IMR-90 (cell line): ENCODE measurements at regions not wholly inside any gene's neighbourhood (a gene's known extent, or its start where the extent isn't known, plus 50 kb on each side); places are given as distances from the start of the nearest gene placed in this dataset.

Source experiments
- ATAC-seq: fragments of 200-7000 bp; cut with Tn5 transposase; 2 replicates; pipeline ENCODE4 v1.9.1; 2020; ENCODE audit warnings: low read depth, mild to moderate bottlenecking, moderate library complexity
- BruUV-seq: library from RNA; stranded (reverse); fragments of 400-500 nt; replicated peaks from 2 replicates; lab custom pipeline; 2021; lab: Mats Ljungman, UMichigan
- CTCF ChIA-PET: fragments of 300-600 bp; formaldehyde crosslinking; extraction: SDS; loops from one replicate; lab custom pipeline; 2021; ENCODE audit warnings: antibody characterized with exemption; lab: Yijun Ruan, JAX
- POLR2A ChIA-PET: fragments of 300-600 bp; sonication (Branson Sonifier 250); formaldehyde crosslinking; loops from one replicate; lab custom pipeline; 2022; ENCODE audit warnings: antibody characterized with exemption; ENCODE audit not compliant: unreplicated experiment; lab: Charles Lee
- DNase-seq: peaks from one replicate; pipeline ENCODE4 v3.0.0; 2013
- H2AFZ ChIP-seq: replicated peaks from 2 replicates; pipeline ENCODE3; 2013; ENCODE audit warnings: low read length, mild to moderate bottlenecking; ENCODE audit not compliant: poor library complexity
- H2AK5ac ChIP-seq: 2 replicates; pipeline ENCODE4 v1.6.1; 2013; ENCODE audit warnings: low read depth, low read length, inconsistent platforms
- H2AK9ac ChIP-seq: replicated peaks from 2 replicates; pipeline ENCODE3; 2013; ENCODE audit warnings: mild to moderate bottlenecking, low read depth, low read length, moderate library complexity; ENCODE audit not compliant: poor library complexity
- H2BK120ac ChIP-seq: 2 replicates; pipeline ENCODE4 v1.6.1; 2013; ENCODE audit warnings: low read depth, low read length, inconsistent platforms
- H2BK15ac ChIP-seq: 3 replicates; pipeline ENCODE4 v1.6.1; 2013; ENCODE audit warnings: low read depth, low read length, inconsistent platforms
- H2BK20ac ChIP-seq: 2 replicates; pipeline ENCODE4 v1.6.1; 2013; ENCODE audit warnings: low read depth, mild to moderate bottlenecking, inconsistent platforms, low read length, moderate library complexity
- H2BK5ac ChIP-seq: 2 replicates; pipeline ENCODE4 v1.6.1; 2013; ENCODE audit warnings: mild to moderate bottlenecking, low read depth, low read length, inconsistent platforms; ENCODE audit not compliant: poor library complexity, severe bottlenecking
- H3K14ac ChIP-seq: replicated peaks from 2 replicates; pipeline ENCODE4 v1.6.1; 2013; ENCODE audit warnings: low read depth, low read length, inconsistent platforms
- H3K18ac ChIP-seq: 2 replicates; pipeline ENCODE4 v1.6.1; 2013; ENCODE audit warnings: low read depth, low read length, control low read depth
- H3K23ac ChIP-seq: 2 replicates; pipeline ENCODE4 v1.6.1; 2013; ENCODE audit warnings: low read depth, low read length, inconsistent platforms
- H3K27ac ChIP-seq: 2 replicates; pipeline ENCODE4 v1.5.1; 2013; ENCODE audit warnings: mild to moderate bottlenecking, control low read depth, low read length; ENCODE audit not compliant: insufficient read depth
- H3K27me3 ChIP-seq: 2 replicates; pipeline ENCODE4 v1.6.1; 2013; ENCODE audit warnings: low read length; ENCODE audit not compliant: control insufficient read depth, insufficient read depth
- H3K36me3 ChIP-seq: 2 replicates; pipeline ENCODE4 v1.6.1; 2013; ENCODE audit warnings: low read length, mixed read lengths; ENCODE audit not compliant: control insufficient read depth, insufficient read depth
- H3K4ac ChIP-seq: 2 replicates; pipeline ENCODE4 v1.6.1; 2013; ENCODE audit warnings: low read depth, low read length, inconsistent platforms
- H3K4me1 ChIP-seq: 2 replicates; pipeline ENCODE4 v1.6.1; 2013; ENCODE audit warnings: low read length, mixed read lengths; ENCODE audit not compliant: control insufficient read depth, insufficient read depth
- H3K4me2 ChIP-seq: 2 replicates; pipeline ENCODE4 v1.6.1; 2013; ENCODE audit warnings: low read depth, mild to moderate bottlenecking, control low read depth, low read length, moderate library complexity
- H3K4me3 ChIP-seq: 2 replicates; pipeline ENCODE4 v1.5.1; 2013; ENCODE audit warnings: low read depth, mild to moderate bottlenecking, control low read depth, low read length, moderate library complexity; ENCODE audit not compliant: insufficient read depth
- H3K56ac ChIP-seq: 2 replicates; pipeline ENCODE4 v1.6.1; 2013; ENCODE audit warnings: low read length, inconsistent platforms; ENCODE audit not compliant: insufficient read depth; ENCODE audit errors: extremely low read depth
- H3K79me1 ChIP-seq, 2 experiments: 2 replicates each; pipeline ENCODE4 v1.6.1; 2013; ENCODE audit warnings: low read length in 2 of 2, inconsistent platforms in 1 of 2, low read depth in 1 of 2
- H3K9ac ChIP-seq: 2 replicates; pipeline ENCODE4 v1.6.1; 2013; ENCODE audit warnings: low read depth, low read length, control low read depth
- H3K9me1 ChIP-seq: 2 replicates; pipeline ENCODE4 v1.6.1; 2013; ENCODE audit warnings: low read length, inconsistent platforms; ENCODE audit not compliant: insufficient read depth
- H3K9me3 ChIP-seq: 2 replicates; pipeline ENCODE4 v1.6.1; 2013; ENCODE audit warnings: low read length; ENCODE audit not compliant: control insufficient read depth, insufficient read depth
- H4K20me1 ChIP-seq: 2 replicates; pipeline ENCODE4 v1.6.1; 2013; ENCODE audit warnings: low read length, inconsistent platforms; ENCODE audit not compliant: insufficient read depth
- H4K5ac ChIP-seq: 2 replicates; pipeline ENCODE4 v1.6.1; 2013; ENCODE audit warnings: mild to moderate bottlenecking, low read depth, low read length, control low read depth
- H4K8ac ChIP-seq, 2 experiments: 2 replicates each; pipeline ENCODE4 v1.6.1; 2013; ENCODE audit warnings: low read depth in 2 of 2, low read length in 2 of 2, control low read depth in 1 of 2, inconsistent platforms in 1 of 2
- H4K91ac ChIP-seq: 2 replicates; pipeline ENCODE4 v1.6.1; 2013; ENCODE audit warnings: low read depth, low read length, inconsistent platforms; ENCODE audit not compliant: insufficient read depth
- BHLHE40 ChIP-seq: fragments of 150-350 bp; IDR thresholded peaks from 2 replicates; pipeline ENCODE4 v1.6.1; 2016; ENCODE audit warnings: mild to moderate bottlenecking, low read depth, low read length
- CEBPB ChIP-seq: IDR thresholded peaks from 2 replicates; pipeline ENCODE4 v1.6.1; 2012; ENCODE audit warnings: low read depth, low read length, improper control_type of control experiment
- CTCF ChIP-seq: conservative IDR thresholded peaks from 2 replicates; pipeline ENCODE4 v1.5.1; 2012; ENCODE audit warnings: mild to moderate bottlenecking, low read depth, low read length, improper control_type of control experiment
- RCOR1 ChIP-seq: IDR thresholded peaks from 2 replicates; pipeline ENCODE4 v1.6.1; 2012; ENCODE audit warnings: mild to moderate bottlenecking, low read length, improper control_type of control experiment; ENCODE audit not compliant: insufficient replicate concordance
- USF2 ChIP-seq: fragments of 150-350 bp; IDR thresholded peaks from 2 replicates; pipeline ENCODE4 v1.6.1; 2017; ENCODE audit warnings: mild to moderate bottlenecking, antibody characterized with exemption, low read length, low read depth
- WGBS, 2 experiments: methylation state at CpG; one replicate each; pipeline versions ENCODE4 v1.1.5 to v1.1.7; 2013; ENCODE audit warnings: missing lambda C conversion rate in 2 of 2; ENCODE audit not compliant: insufficient read length in 1 of 2; ENCODE audit errors: extremely low coverage in 2 of 2; 5-methylcytosine and 5-hydroxymethylcytosine counted together
- dilution Hi-C: fragments of 300-500 bp; cut with HindIII; formaldehyde crosslinking; loops from one replicate; pipeline ENCODE4 v1.14.3; 2018; ENCODE audit warnings: low sequenced_read_pairs; ENCODE audit not compliant: unreplicated experiment
- in situ Hi-C: fragments of 300-500 bp; cut with MboI; formaldehyde crosslinking; loops from 3 replicates; pipeline ENCODE4 v1.14.3; 2019; ENCODE audit warnings: low sequenced_read_pairs, inconsistent platforms, mixed read lengths
- intact Hi-C: fragments of 100-400 bp; cut with micrococcal nuclease; formaldehyde crosslinking; loops from 2 replicates; pipeline ENCODE4 v1.10.0; 2022

GRCh38 chr2:9145109-9145751 is 61.4 kb upstream of the ASAP2 start:
- no peak overlapping the region for H3K18ac ChIP-seq
- no peaks in the 10 kb centered on the region for H3K27me3 ChIP-seq
- H2AFZ ChIP-seq = peak overlapping the region; percentile 67
- peak overlapping the region; percentile 42 for H2BK20ac ChIP-seq
- CTCF ChIA-PET = interaction anchor here (0.7 kb wide), 1 partner anchor 21 kb away, joined by 3 read pairs; no protein-coding TSS in a partner anchor
- H2AK5ac ChIP-seq = peak overlapping the region; percentile 84
- TF ChIP-seq CTCF (no peak), CEBPB (peak; percentile 86), RCOR1 (peak; percentile 22), BHLHE40 (0 out of 2 replicates have a peak, but pooled peaks have one; percentile 36), USF2 (peak; percentile 58; the same call in 1 of the 2 replicates)
- no TSS peak for BruUV-seq
- in situ Hi-C loops (loop anchor here (10.0 kb wide), 2 partner anchors 190 to 230 kb away; no protein-coding TSS in a partner anchor), intact Hi-C loops (loop anchor here (10.0 kb wide), 1 partner anchor 490 kb away; the partner anchor contains the start of gene YWHAQ), dilution Hi-C loops (no loop called here)
- H4K5ac ChIP-seq = peak overlapping the region; percentile 14; the same call in 1 of the 2 replicates
- peaks cover 15% of the 10 kb centered on the region for H3K9me1 ChIP-seq
- 95% methylated on average over 6 of the region's 13 CpGs; no CpG with 5 or more reads in 1 of the 2 experiments for WGBS, 2 experiments
- H2BK120ac ChIP-seq = peak overlapping the region; percentile 80
- no peak overlapping the region for H3K4me3 ChIP-seq
- peak overlapping the region; percentile 47; the same call in 2 of the 3 replicates for H2BK15ac ChIP-seq
- H3K9me3 ChIP-seq = no peaks in the 10 kb centered on the region
- no peaks in the 10 kb centered on the region for H3K36me3 ChIP-seq
- H3K23ac ChIP-seq = peak overlapping the region; percentile 36; the same call in 1 of the 2 replicates
- H4K91ac ChIP-seq = peak overlapping the region; percentile 74
- peaks cover 0 to 9% of the 10 kb centered on the region in 2 experiments; a peak in 1 of 4 replicates for H3K79me1 ChIP-seq
- ATAC-seq = no peak
- no peak overlapping the region for H3K4me2 ChIP-seq
- H3K9ac ChIP-seq = no peak overlapping the region
- H3K14ac ChIP-seq = peak overlapping the region; percentile 21; the same call in 1 of the 2 replicates
- H4K8ac ChIP-seq = peak overlapping the region; percentile 49 to 62; a peak in 3 of 4 replicates
- H2AK9ac ChIP-seq = peak overlapping the region; percentile 74
- DNase-seq = peak; percentile 63
- H3K4ac ChIP-seq = peak overlapping the region; percentile 53
- no peaks in the 10 kb centered on the region for H4K20me1 ChIP-seq
- peak overlapping the region; percentile 7 for H2BK5ac ChIP-seq
- H3K4me1 ChIP-seq = peaks cover 21% of the 10 kb centered on the region
- POLR2A ChIA-PET = interaction anchor here (0.6 to 0.7 kb wide), 2 partner anchors 63 to 262 kb away, joined by 3 read pairs; no protein-coding TSS in a partner anchor
- H3K56ac ChIP-seq = no peak overlapping the region
- H3K27ac ChIP-seq = peak overlapping the region; percentile 12; the same call in 1 of the 2 replicates
